Sigmoid colon (tissue), 3 donors: ENCODE measurements at regions not wholly inside any gene's neighbourhood (a gene's known extent, or its start where the extent isn't known, plus 50 kb on each side); places are given as distances from the start of the nearest gene placed in this dataset.

Experiments used
- POLR2A ChIP-seq, 2 donors: fragments of 450-650 bp; IDR thresholded peaks; one replicate each; pipeline ENCODE4 v1.6.1; 2016; ENCODE audit warnings: antibody characterized with exemption in 2 of 2, mild to moderate bottlenecking in 2 of 2, moderate library complexity in 2 of 2
- TF ChIP-seq, protein P1 (sequence below), 4 experiments: fragments of 450-650 bp in 3 of 4; fragments of 200-600 bp in 1 of 4; IDR thresholded peaks; one replicate each; pipeline ENCODE4 v1.5.1; 2016 to 2019; ENCODE audit warnings: antibody characterized with exemption in 4 of 4, mild to moderate bottlenecking in 3 of 4, moderate library complexity in 2 of 4

DNA sequence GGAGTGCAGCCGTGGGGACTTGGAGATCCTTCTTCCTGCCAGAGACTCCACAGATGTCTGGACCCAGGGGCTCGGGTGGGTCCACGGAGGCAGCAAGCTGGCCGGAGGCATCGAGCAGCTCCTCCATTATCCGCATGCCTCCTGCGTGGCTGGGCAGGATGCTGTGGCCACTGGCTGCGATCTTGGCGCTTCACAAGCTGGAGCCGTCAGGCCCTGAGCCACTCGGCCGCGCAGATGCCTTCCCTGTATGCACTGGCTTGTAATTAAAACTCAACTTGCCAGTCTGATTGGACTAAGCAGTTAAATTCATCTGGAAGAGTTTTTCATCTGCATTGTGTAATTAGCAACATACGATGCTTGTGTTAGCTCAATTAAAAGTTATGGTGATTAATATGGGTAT is 151.5 kb downstream of the AACS start:
- no peak for TF ChIP-seq POLR2A (IDR thresholded peaks at IDR 0.05)
- TF ChIP-seq, protein P1, sequence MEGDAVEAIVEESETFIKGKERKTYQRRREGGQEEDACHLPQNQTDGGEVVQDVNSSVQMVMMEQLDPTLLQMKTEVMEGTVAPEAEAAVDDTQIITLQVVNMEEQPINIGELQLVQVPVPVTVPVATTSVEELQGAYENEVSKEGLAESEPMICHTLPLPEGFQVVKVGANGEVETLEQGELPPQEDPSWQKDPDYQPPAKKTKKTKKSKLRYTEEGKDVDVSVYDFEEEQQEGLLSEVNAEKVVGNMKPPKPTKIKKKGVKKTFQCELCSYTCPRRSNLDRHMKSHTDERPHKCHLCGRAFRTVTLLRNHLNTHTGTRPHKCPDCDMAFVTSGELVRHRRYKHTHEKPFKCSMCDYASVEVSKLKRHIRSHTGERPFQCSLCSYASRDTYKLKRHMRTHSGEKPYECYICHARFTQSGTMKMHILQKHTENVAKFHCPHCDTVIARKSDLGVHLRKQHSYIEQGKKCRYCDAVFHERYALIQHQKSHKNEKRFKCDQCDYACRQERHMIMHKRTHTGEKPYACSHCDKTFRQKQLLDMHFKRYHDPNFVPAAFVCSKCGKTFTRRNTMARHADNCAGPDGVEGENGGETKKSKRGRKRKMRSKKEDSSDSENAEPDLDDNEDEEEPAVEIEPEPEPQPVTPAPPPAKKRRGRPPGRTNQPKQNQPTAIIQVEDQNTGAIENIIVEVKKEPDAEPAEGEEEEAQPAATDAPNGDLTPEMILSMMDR (IDR thresholded peaks at IDR 0.05), result no peak
